Body of pancreas (tissue), 4 donors: ENCODE measurements at regions not wholly inside any gene's neighbourhood (a gene's known extent, or its start where the extent isn't known, plus 50 kb on each side); places are given as distances from the start of the nearest gene placed in this dataset.
"Not testable (repeated sequence)": the region's sequence is repeated elsewhere in the genome, so short reads cannot be mapped to it uniquely, and the experiment has no call there.

Experiments
- CTCF ChIP-seq, 7 experiments: fragments of 450-650 bp in 4 of 7; fragments of 200-600 bp in 3 of 7; sonication (generic) in 3 of 7; IDR thresholded peaks; one replicate each; pipeline ENCODE4 v1.5.1; 2016 to 2019; ENCODE audit warnings: antibody characterized with exemption in 7 of 7
- POLR2A ChIP-seq, 3 donors: fragments of 450-650 bp; IDR thresholded peaks; one replicate each; pipeline ENCODE4 v1.6.1; 2016; ENCODE audit warnings: antibody characterized with exemption in 3 of 3, mild to moderate bottlenecking in 2 of 3

- TF ChIP-seq CTCF, POLR2A (IDR thresholded peaks at IDR 0.05): not testable (repeated sequence)
Measured at GRCh38 chr7:6930081-6930635, 104.1 kb upstream of the CCZ1B start.
